A549 (cell line): ENCODE measurements at regions not wholly inside any gene's neighbourhood (a gene's known extent, or its start where the extent isn't known, plus 50 kb on each side); places are given as distances from the start of the nearest gene placed in this dataset.

ENCODE experiments used
- ATAC-seq, 2 experiments: fragments of 200-7000 bp in 1 of 2; fragments of >200 bp in 1 of 2; cut with Nextera tagmentation in 1 of 2; cut with Tn5 transposase in 1 of 2; 3 replicates each; pipeline versions ENCODE4 v1.8.0 to v1.9.1; 2018 to 2020; ENCODE audit warnings: mild to moderate bottlenecking in 1 of 2, moderate library complexity in 1 of 2
- CTCF ChIA-PET: fragments of 300-600 bp; sonication (Branson Sonifier 250); formaldehyde crosslinking; extraction: SDS; loops from one replicate; lab custom pipeline; 2021; ENCODE audit warnings: antibody characterized with exemption, inconsistent platforms; lab: Yijun Ruan, JAX
- POLR2A ChIA-PET: fragments of 350-600 bp; formaldehyde crosslinking; extraction: SDS; loops from one replicate; lab custom pipeline; 2021; ENCODE audit warnings: antibody characterized with exemption, inconsistent platforms; lab: Yijun Ruan, JAX
- DNase-seq, 2 experiments: peaks; one replicate each; pipeline versions ENCODE4 v3.0.0 to v3.0.0-alpha.2; 2011 to 2016; ENCODE audit warnings: low read depth in 1 of 2, low spot score in 1 of 2
- FAIRE-seq: peaks from 2 replicates; lab custom pipeline; 2011; peaks lifted over from hg19 to GRCh38; lab: Jason Lieb, UNC
- H3K27ac ChIP-seq, 2 experiments: fragments of >200 bp; sonication (Bioruptor Twin); formaldehyde crosslinking; 3 replicates each; pipeline ENCODE4 v1.5.1; 2016 to 2017
- H3K4me1 ChIP-seq: fragments of >200 bp; sonication (Bioruptor Twin); formaldehyde crosslinking; 3 replicates; pipeline ENCODE4 v1.6.1; 2016
- H3K4me2 ChIP-seq: fragments of >200 bp; sonication (Bioruptor Twin); formaldehyde crosslinking; 3 replicates; pipeline ENCODE4 v1.6.1; 2016
- H3K4me3 ChIP-seq: fragments of >200 bp; sonication (Bioruptor Twin); formaldehyde crosslinking; 3 replicates; pipeline ENCODE4 v1.5.1; 2016
- H3K9me3 ChIP-seq: fragments of >200 bp; sonication (Bioruptor Twin); formaldehyde crosslinking; 3 replicates; pipeline ENCODE4 v1.6.1; 2016
- CBX2 ChIP-seq: fragments of 200-600 bp; sonication (generic); IDR thresholded peaks from 2 replicates; pipeline ENCODE4 v1.6.1; 2016; ENCODE audit warnings: low read depth, mild to moderate bottlenecking, borderline replicate concordance
- CBX8 ChIP-seq: fragments of 200-600 bp; sonication (generic); IDR thresholded peaks from 2 replicates; pipeline ENCODE4 v1.6.1; 2016
- CHD2 ChIP-seq: fragments of 150-350 bp; IDR thresholded peaks from 2 replicates; pipeline ENCODE4 v1.6.1; 2014; ENCODE audit warnings: low read length; ENCODE audit not compliant: partially characterized antibody
- EHF ChIP-seq: fragments of 250-450 bp; sonication (Bioruptor Pico); IDR thresholded peaks from 2 replicates; pipeline ENCODE4 v1.5.0; 2020; ENCODE audit warnings: mild to moderate bottlenecking
- EP300 ChIP-seq, 2 experiments: fragments of >200 bp; sonication (Bioruptor Twin); formaldehyde crosslinking; IDR thresholded peaks; 2 replicates in 1 of 2; 3 replicates in 1 of 2; pipeline ENCODE4 v1.6.1; 2016 to 2017
- HOXB13 ChIP-seq: fragments of 250-450 bp; sonication (Bioruptor Pico); IDR thresholded peaks from 2 replicates; pipeline ENCODE4 v1.5.0; 2020; ENCODE audit warnings: low read depth, mild to moderate bottlenecking, moderate library complexity
- JUN ChIP-seq, 2 experiments: fragments of >200 bp; sonication (Bioruptor Twin); formaldehyde crosslinking; IDR thresholded peaks; 2 replicates in 1 of 2; 3 replicates in 1 of 2; pipeline ENCODE4 v1.6.1; 2016 to 2017
- KDM5A ChIP-seq: fragments of 200-600 bp; sonication (generic); IDR thresholded peaks from 2 replicates; pipeline ENCODE4 v1.6.1; 2016; ENCODE audit warnings: antibody characterized with exemption, mild to moderate bottlenecking
- NPAS2 ChIP-seq: fragments of 250-450 bp; sonication (Bioruptor Pico); IDR thresholded peaks from 2 replicates; pipeline ENCODE4 v1.8.0; 2022; ENCODE audit warnings: mild to moderate bottlenecking, moderate library complexity, borderline replicate concordance
- NR3C1 ChIP-seq: fragments of >200 bp; sonication (Bioruptor Twin); formaldehyde crosslinking; IDR thresholded peaks from 3 replicates; pipeline ENCODE4 v1.6.1; 2017
- PHF8 ChIP-seq: fragments of 200-600 bp; sonication (generic); IDR thresholded peaks from 2 replicates; pipeline ENCODE4 v1.6.1; 2016; ENCODE audit warnings: low read depth, mild to moderate bottlenecking, antibody characterized with exemption, moderate library complexity, borderline replicate concordance
- POLR2A ChIP-seq: IDR thresholded peaks from 2 replicates; pipeline ENCODE4 v1.6.1; 2012; ENCODE audit warnings: mild to moderate bottlenecking, low read length
- RAD21 ChIP-seq, 2 experiments: fragments of >200 bp in 1 of 2; sonication (Bioruptor Twin) in 1 of 2; formaldehyde crosslinking in 1 of 2; IDR thresholded peaks in 1 of 2; conservative IDR thresholded peaks in 1 of 2; 2 replicates in 1 of 2; 3 replicates in 1 of 2; pipeline ENCODE4 v1.6.1; 2012 to 2018; ENCODE audit warnings: inconsistent platforms in 1 of 2
- RCOR1 ChIP-seq: fragments of 150-350 bp; IDR thresholded peaks from 2 replicates; pipeline ENCODE4 v1.6.1; 2014; ENCODE audit warnings: antibody characterized with exemption, low read length, low read depth
- RNF2 ChIP-seq: fragments of 200-600 bp; sonication (generic); IDR thresholded peaks from 2 replicates; pipeline ENCODE4 v1.6.1; 2016; ENCODE audit warnings: low read depth, mild to moderate bottlenecking, antibody characterized with exemption, moderate library complexity, borderline replicate concordance
- SMC3 ChIP-seq: fragments of >200 bp; sonication (Bioruptor Twin); formaldehyde crosslinking; IDR thresholded peaks from 3 replicates; pipeline ENCODE4 v1.6.1; 2018; ENCODE audit warnings: inconsistent platforms
- SREBF2 ChIP-seq: fragments of 450-650 bp; IDR thresholded peaks from 2 replicates; pipeline ENCODE4 v1.6.1; 2014; ENCODE audit warnings: mild to moderate bottlenecking, moderate library complexity
- TFCP2L1 ChIP-seq: fragments of 250-450 bp; sonication (Bioruptor Pico); IDR thresholded peaks from 2 replicates; pipeline ENCODE4 v1.5.0; 2021; ENCODE audit warnings: mild to moderate bottlenecking
- TP53 ChIP-seq: fragments of 250-450 bp; sonication (Bioruptor Pico); IDR thresholded peaks from 2 replicates; pipeline ENCODE4 v1.5.0; 2021; ENCODE audit warnings: mild to moderate bottlenecking, moderate library complexity
- ZC3H11A ChIP-seq: fragments of 450-650 bp; IDR thresholded peaks from 2 replicates; pipeline ENCODE4 v1.6.1; 2014; ENCODE audit warnings: antibody characterized with exemption, mild to moderate bottlenecking
- ZFP36 ChIP-seq: fragments of 450-650 bp; IDR thresholded peaks from 2 replicates; pipeline ENCODE4 v1.6.1; 2014; ENCODE audit warnings: borderline replicate concordance; ENCODE audit not compliant: partially characterized antibody
- ZNF302 ChIP-seq: fragments of 250-450 bp; sonication (Bioruptor Pico); IDR thresholded peaks from 2 replicates; pipeline ENCODE4 v1.9.0; 2021; ENCODE audit warnings: inconsistent platforms, mild to moderate bottlenecking, moderate library complexity
- WGBS: methylation state at CpG from one replicate; pipeline ENCODE4 v1.1.6; 2017; ENCODE audit errors: missing lambda C conversion rate; 5-methylcytosine and 5-hydroxymethylcytosine counted together
- TF ChIP-seq, protein P1 (sequence below): IDR thresholded peaks from 2 replicates; pipeline ENCODE4 v1.6.1; 2012; ENCODE audit warnings: low read depth, borderline replicate concordance
- TF ChIP-seq, protein P2 (sequence below): fragments of >200 bp; sonication (Bioruptor Twin); formaldehyde crosslinking; IDR thresholded peaks from 3 replicates; pipeline ENCODE4 v1.6.1; 2016
- TF ChIP-seq, protein P3 (sequence below): fragments of 250-450 bp; sonication (Bioruptor Pico); IDR thresholded peaks from 2 replicates; pipeline ENCODE4 v1.5.0; 2021; ENCODE audit warnings: mild to moderate bottlenecking, moderate library complexity, borderline replicate concordance
- TF ChIP-seq, protein P4 (sequence below): IDR thresholded peaks from 2 replicates; pipeline ENCODE4 v1.6.1; 2012
- TF ChIP-seq, protein P5 (sequence below): fragments of >200 bp; sonication (Bioruptor Twin); formaldehyde crosslinking; IDR thresholded peaks from 3 replicates; pipeline ENCODE4 v1.5.1; 2016
- TF ChIP-seq, protein P6 (sequence below): fragments of 200-600 bp; sonication (generic); IDR thresholded peaks from 2 replicates; pipeline ENCODE4 v1.6.1; 2016; ENCODE audit warnings: antibody characterized with exemption, mild to moderate bottlenecking, moderate library complexity
- TF ChIP-seq, protein P7 (sequence below): IDR thresholded peaks from 2 replicates; pipeline ENCODE4 v1.6.1; 2012

DNA sequence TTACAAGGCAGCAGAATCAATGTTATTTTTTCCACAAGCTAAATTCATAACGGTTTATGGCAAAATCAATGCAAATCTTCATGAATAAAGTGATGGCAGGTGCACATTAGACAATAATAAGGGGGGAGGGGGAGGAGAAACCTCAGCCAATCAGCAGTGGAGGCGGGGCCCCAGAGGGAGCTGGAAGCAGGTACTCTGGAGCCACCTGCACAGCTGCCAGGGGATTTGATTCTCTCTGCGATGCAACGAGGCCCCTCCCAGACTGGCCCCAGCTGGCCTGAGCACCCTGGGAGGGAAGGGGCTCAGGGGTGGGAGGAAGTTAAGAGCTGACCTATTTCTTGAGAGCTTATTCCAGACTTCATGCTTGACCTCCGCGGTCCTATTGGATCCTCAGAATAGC, 127.8 kb upstream of the IGSF21 start:
- POLR2A ChIA-PET, result no interaction called here
- Histone ChIP-seq H3K27ac (no peak overlapping the region), H3K9me3 (no peaks in the 10 kb centered on the region), H3K4me2 (no peak overlapping the region), H3K4me3 (no peak overlapping the region), H3K4me1 (no peaks in the 10 kb centered on the region)
- WGBS, result 0% methylated on average over 3 of the region's 6 CpGs
- CTCF ChIA-PET, result no interaction called here
- ATAC-seq (no peak), FAIRE-seq (no peak), DNase-seq (no peak)
- TF ChIP-seq, protein P1, sequence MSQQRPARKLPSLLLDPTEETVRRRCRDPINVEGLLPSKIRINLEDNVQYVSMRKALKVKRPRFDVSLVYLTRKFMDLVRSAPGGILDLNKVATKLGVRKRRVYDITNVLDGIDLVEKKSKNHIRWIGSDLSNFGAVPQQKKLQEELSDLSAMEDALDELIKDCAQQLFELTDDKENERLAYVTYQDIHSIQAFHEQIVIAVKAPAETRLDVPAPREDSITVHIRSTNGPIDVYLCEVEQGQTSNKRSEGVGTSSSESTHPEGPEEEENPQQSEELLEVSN, result no peak
- no peak for TF ChIP-seq TFCP2L1
- TF ChIP-seq ZC3H11A, result no peak
- no peak for TF ChIP-seq SMC3
- TF ChIP-seq EHF (CRISPR knock-in tag), result no peak
- no peak for TF ChIP-seq RAD21 (conservative IDR thresholded peaks at IDR 0.05 in 1 of 2, IDR thresholded peaks at IDR 0.05 in 1 of 2)
- TF ChIP-seq, protein P2, sequence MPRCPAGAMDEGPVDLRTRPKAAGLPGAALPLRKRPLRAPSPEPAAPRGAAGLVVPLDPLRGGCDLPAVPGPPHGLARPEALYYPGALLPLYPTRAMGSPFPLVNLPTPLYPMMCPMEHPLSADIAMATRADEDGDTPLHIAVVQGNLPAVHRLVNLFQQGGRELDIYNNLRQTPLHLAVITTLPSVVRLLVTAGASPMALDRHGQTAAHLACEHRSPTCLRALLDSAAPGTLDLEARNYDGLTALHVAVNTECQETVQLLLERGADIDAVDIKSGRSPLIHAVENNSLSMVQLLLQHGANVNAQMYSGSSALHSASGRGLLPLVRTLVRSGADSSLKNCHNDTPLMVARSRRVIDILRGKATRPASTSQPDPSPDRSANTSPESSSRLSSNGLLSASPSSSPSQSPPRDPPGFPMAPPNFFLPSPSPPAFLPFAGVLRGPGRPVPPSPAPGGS, result no peak
- TF ChIP-seq CBX8, result no peak
- no peak for TF ChIP-seq EP300 (IDR thresholded peaks at IDR 0.05)
- TF ChIP-seq, protein P3, sequence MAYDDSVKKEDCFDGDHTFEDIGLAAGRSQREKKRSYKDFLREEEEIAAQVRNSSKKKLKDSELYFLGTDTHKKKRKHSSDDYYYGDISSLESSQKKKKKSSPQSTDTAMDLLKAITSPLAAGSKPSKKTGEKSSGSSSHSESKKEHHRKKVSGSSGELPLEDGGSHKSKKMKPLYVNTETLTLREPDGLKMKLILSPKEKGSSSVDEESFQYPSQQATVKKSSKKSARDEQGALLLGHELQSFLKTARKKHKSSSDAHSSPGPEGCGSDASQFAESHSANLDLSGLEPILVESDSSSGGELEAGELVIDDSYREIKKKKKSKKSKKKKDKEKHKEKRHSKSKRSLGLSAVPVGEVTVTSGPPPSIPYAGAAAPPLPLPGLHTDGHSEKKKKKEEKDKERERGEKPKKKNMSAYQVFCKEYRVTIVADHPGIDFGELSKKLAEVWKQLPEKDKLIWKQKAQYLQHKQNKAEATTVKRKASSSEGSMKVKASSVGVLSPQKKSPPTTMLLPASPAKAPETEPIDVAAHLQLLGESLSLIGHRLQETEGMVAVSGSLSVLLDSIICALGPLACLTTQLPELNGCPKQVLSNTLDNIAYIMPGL, result no peak
- no peak for TF ChIP-seq TP53
- no peak for TF ChIP-seq POLR2A
- TF ChIP-seq RCOR1, result no peak
- no peak for TF ChIP-seq NR3C1
- no peak for TF ChIP-seq RNF2

DNA sequence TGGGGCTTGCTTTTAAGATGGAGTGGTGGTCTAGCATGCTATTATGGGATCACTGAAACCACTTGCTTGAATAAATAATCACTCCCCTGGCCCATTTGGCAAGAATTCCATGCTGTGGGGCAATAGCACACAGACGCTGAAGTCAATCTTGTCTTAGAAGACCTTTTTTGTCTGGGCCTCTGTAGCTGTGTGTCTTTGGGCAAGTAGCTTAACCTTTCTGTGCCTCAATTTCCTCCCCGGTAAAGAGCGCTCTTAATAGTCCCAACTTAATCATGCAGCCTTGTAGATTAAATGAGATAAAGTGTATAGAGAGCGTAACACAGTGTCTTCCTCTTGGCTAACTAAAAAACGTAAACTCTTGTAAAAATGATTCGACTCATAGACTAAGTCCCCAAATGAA, 125.4 kb upstream of the IGSF21 start:
- Histone ChIP-seq H3K27ac (no peak overlapping the region), H3K4me2 (no peak overlapping the region), H3K4me1 (no peaks in the 10 kb centered on the region), H3K9me3 (no peaks in the 10 kb centered on the region), H3K4me3 (no peak overlapping the region)
- FAIRE-seq, result no peak
- CTCF ChIA-PET, result interaction anchor here (0.7 to 1.0 kb wide), 2 partner anchors 118 to 265 kb away, joined by 3 read pairs; no protein-coding TSS in a partner anchor
- ATAC-seq, result no peak
- POLR2A ChIA-PET, result no interaction called here
- 27% methylated on average over 6 of the region's 6 CpGs for WGBS
- no peak for DNase-seq
- TF ChIP-seq EHF (CRISPR knock-in tag), result no peak
- no peak for TF ChIP-seq SMC3
- no peak for TF ChIP-seq SREBF2
- TF ChIP-seq, protein P4, sequence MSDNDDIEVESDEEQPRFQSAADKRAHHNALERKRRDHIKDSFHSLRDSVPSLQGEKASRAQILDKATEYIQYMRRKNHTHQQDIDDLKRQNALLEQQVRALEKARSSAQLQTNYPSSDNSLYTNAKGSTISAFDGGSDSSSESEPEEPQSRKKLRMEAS, result no peak
- TF ChIP-seq HOXB13, result no peak
- TF ChIP-seq EP300 (IDR thresholded peaks at IDR 0.05), result no peak
- no peak for TF ChIP-seq CHD2
- TF ChIP-seq ZC3H11A, result no peak
- TF ChIP-seq, protein P5, sequence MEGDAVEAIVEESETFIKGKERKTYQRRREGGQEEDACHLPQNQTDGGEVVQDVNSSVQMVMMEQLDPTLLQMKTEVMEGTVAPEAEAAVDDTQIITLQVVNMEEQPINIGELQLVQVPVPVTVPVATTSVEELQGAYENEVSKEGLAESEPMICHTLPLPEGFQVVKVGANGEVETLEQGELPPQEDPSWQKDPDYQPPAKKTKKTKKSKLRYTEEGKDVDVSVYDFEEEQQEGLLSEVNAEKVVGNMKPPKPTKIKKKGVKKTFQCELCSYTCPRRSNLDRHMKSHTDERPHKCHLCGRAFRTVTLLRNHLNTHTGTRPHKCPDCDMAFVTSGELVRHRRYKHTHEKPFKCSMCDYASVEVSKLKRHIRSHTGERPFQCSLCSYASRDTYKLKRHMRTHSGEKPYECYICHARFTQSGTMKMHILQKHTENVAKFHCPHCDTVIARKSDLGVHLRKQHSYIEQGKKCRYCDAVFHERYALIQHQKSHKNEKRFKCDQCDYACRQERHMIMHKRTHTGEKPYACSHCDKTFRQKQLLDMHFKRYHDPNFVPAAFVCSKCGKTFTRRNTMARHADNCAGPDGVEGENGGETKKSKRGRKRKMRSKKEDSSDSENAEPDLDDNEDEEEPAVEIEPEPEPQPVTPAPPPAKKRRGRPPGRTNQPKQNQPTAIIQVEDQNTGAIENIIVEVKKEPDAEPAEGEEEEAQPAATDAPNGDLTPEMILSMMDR, result no peak
- TF ChIP-seq ZFP36, result no peak
- no peak for TF ChIP-seq RNF2
- TF ChIP-seq, protein P6, sequence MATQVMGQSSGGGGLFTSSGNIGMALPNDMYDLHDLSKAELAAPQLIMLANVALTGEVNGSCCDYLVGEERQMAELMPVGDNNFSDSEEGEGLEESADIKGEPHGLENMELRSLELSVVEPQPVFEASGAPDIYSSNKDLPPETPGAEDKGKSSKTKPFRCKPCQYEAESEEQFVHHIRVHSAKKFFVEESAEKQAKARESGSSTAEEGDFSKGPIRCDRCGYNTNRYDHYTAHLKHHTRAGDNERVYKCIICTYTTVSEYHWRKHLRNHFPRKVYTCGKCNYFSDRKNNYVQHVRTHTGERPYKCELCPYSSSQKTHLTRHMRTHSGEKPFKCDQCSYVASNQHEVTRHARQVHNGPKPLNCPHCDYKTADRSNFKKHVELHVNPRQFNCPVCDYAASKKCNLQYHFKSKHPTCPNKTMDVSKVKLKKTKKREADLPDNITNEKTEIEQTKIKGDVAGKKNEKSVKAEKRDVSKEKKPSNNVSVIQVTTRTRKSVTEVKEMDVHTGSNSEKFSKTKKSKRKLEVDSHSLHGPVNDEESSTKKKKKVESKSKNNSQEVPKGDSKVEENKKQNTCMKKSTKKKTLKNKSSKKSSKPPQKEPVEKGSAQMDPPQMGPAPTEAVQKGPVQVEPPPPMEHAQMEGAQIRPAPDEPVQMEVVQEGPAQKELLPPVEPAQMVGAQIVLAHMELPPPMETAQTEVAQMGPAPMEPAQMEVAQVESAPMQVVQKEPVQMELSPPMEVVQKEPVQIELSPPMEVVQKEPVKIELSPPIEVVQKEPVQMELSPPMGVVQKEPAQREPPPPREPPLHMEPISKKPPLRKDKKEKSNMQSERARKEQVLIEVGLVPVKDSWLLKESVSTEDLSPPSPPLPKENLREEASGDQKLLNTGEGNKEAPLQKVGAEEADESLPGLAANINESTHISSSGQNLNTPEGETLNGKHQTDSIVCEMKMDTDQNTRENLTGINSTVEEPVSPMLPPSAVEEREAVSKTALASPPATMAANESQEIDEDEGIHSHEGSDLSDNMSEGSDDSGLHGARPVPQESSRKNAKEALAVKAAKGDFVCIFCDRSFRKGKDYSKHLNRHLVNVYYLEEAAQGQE, result no peak
- no peak for TF ChIP-seq KDM5A
- no peak for TF ChIP-seq PHF8
- TF ChIP-seq, protein P7, sequence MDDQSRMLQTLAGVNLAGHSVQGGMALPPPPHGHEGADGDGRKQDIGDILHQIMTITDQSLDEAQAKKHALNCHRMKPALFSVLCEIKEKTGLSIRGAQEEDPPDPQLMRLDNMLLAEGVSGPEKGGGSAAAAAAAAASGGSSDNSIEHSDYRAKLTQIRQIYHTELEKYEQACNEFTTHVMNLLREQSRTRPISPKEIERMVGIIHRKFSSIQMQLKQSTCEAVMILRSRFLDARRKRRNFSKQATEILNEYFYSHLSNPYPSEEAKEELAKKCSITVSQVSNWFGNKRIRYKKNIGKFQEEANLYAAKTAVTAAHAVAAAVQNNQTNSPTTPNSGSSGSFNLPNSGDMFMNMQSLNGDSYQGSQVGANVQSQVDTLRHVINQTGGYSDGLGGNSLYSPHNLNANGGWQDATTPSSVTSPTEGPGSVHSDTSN, result no peak
- no peak for TF ChIP-seq JUN (IDR thresholded peaks at IDR 0.05)
- TF ChIP-seq ZNF302 (CRISPR knock-in tag), result no peak
- TF ChIP-seq CBX2, result no peak
- TF ChIP-seq NPAS2 (CRISPR knock-in tag), result no peak
